ENCODE measurements at regions not wholly inside any gene's neighbourhood (a gene's known extent, or its start where the extent isn't known, plus 50 kb on each side); places are given as distances from the start of the nearest gene placed in this dataset.

DNA sequence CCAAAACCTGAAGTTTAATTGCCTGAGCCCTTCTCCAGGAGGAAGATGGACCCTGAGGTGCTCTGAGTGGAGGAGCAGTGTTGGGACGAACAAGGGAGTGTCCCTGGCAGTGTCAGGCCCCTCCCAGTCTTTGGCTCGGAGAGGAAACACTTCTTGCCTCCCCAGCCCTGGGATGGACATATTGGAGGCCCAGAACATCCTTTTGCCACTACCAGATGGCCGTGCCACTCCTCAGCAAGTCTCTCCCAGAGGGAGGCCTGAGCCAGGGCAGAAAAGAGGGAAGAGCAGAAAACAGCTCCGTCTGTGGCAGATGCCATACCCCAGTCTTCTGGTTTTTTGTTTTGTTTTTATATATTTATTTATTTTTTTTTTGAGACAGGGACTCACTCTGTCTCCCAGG is 91.5 kb upstream of the CRHR1 start:
- H3K4me2 ChIP-seq (ENCODE audit: low read depth, low read length) = no peak overlapping the region
- TF ChIP-seq EZH2 (optimal IDR thresholded peaks at IDR 0.05; ENCODE audit: low read depth, low read length) (no peak), EZH2phosphoT487 (IDR thresholded peaks at IDR 0.05; ENCODE audit: low read length) (no peak)
- TF ChIP-seq, protein P1, sequence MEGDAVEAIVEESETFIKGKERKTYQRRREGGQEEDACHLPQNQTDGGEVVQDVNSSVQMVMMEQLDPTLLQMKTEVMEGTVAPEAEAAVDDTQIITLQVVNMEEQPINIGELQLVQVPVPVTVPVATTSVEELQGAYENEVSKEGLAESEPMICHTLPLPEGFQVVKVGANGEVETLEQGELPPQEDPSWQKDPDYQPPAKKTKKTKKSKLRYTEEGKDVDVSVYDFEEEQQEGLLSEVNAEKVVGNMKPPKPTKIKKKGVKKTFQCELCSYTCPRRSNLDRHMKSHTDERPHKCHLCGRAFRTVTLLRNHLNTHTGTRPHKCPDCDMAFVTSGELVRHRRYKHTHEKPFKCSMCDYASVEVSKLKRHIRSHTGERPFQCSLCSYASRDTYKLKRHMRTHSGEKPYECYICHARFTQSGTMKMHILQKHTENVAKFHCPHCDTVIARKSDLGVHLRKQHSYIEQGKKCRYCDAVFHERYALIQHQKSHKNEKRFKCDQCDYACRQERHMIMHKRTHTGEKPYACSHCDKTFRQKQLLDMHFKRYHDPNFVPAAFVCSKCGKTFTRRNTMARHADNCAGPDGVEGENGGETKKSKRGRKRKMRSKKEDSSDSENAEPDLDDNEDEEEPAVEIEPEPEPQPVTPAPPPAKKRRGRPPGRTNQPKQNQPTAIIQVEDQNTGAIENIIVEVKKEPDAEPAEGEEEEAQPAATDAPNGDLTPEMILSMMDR (IDR thresholded peaks at IDR 0.05; ENCODE audit: low read length) = no peak
- H3K36me3 ChIP-seq (replicated peaks; ENCODE audit: insufficient read depth, low read length) = no peaks in the 10 kb centered on the region
- no peak overlapping the region for H2AFZ ChIP-seq (ENCODE audit: low read length)
- H3K27me3 ChIP-seq (replicated peaks; ENCODE audit: insufficient read depth, low read length) = peaks cover 34% of the 10 kb centered on the region
- no peaks in the 10 kb centered on the region for H3F3A ChIP-seq (ENCODE audit: insufficient read depth, low read length)
- H3K4me1 ChIP-seq (ENCODE audit: low read length) = peaks cover 7% of the 10 kb centered on the region
- H3K9me2 ChIP-seq (replicated peaks; ENCODE audit: insufficient read depth, low read length) = no peaks in the 10 kb centered on the region
- H4K20me1 ChIP-seq (ENCODE audit: insufficient read depth, low read length) = no peaks in the 10 kb centered on the region
- H3K9ac ChIP-seq (ENCODE audit: low read length) = no peak overlapping the region
- no peaks in the 10 kb centered on the region for H3K79me2 ChIP-seq (ENCODE audit: low read length)
- H3K4me3 ChIP-seq (ENCODE audit: low read length) = no peak overlapping the region
- no peaks in the 10 kb centered on the region for H3K9me3 ChIP-seq (replicated peaks; ENCODE audit: insufficient read depth, low read length)
- no peak overlapping the region for H3K27ac ChIP-seq (ENCODE audit: low read length)
- no peak for DNase-seq

DNA sequence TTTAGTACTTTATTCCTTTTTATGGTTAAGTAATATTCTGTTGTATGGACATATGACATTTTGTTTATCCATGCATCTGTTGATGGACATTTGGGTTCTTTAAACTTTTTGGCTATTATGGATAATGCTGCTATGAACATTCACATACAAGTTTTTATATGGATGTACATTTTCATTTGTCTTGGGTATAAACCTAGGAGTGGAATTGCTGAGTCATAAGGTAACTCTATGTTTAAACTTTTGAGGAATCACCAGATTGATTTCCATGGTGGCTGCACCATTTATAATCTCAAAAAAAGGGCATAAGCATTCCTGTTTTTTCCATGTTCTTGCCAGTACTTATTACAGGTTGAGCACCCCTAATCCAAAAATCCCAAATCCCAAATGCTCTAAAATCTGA is 90.3 kb upstream of the CRHR1 start:
- Histone ChIP-seq H3K4me3 (ENCODE audit: low read length) (no peak overlapping the region), H3K9me3 (replicated peaks; ENCODE audit: insufficient read depth, low read length) (no peaks in the 10 kb centered on the region), H3K27ac (ENCODE audit: low read length) (no peak overlapping the region), H3K9ac (ENCODE audit: low read length) (no peak overlapping the region), H3K4me1 (ENCODE audit: low read length) (peaks cover 7% of the 10 kb centered on the region), H3K27me3 (replicated peaks; ENCODE audit: insufficient read depth, low read length) (peaks cover 39% of the 10 kb centered on the region), H2AFZ (ENCODE audit: low read length) (no peak overlapping the region), H4K20me1 (ENCODE audit: insufficient read depth, low read length) (no peaks in the 10 kb centered on the region), H3K36me3 (replicated peaks; ENCODE audit: insufficient read depth, low read length) (no peaks in the 10 kb centered on the region), H3K9me2 (replicated peaks; ENCODE audit: insufficient read depth, low read length) (no peaks in the 10 kb centered on the region), H3F3A (ENCODE audit: insufficient read depth, low read length) (no peaks in the 10 kb centered on the region), H3K4me2 (ENCODE audit: low read depth, low read length) (no peak overlapping the region), H3K79me2 (ENCODE audit: low read length) (no peaks in the 10 kb centered on the region)
- TF ChIP-seq, protein P1 (IDR thresholded peaks at IDR 0.05; ENCODE audit: low read length) = no peak
- no peak for TF ChIP-seq EZH2phosphoT487 (IDR thresholded peaks at IDR 0.05; ENCODE audit: low read length)
- no peak for TF ChIP-seq EZH2 (optimal IDR thresholded peaks at IDR 0.05; ENCODE audit: low read depth, low read length)
- DNase-seq = no peak

DNA sequence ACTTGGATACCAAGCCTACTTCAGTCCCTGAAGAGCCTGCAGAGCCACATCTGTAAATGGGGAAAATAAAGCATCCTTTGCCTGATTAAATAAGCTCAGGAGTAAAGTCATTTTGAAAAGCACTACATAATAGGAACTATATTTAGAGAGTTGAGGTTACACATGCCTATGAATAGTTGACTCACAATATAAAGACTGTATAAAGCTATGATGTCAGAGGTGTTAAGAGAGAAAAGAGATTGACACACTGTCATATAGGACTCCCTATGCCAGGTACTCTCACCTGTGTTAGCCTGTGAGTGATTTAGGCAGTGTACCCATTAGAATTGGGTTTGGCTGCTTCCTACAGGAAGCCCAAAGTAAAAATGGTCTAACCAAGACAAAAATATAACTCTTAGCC is 87.7 kb upstream of the CRHR1 start:
- H3K27me3 ChIP-seq (replicated peaks; ENCODE audit: insufficient read depth, low read length) = peaks cover 35% of the 10 kb centered on the region
- H3K4me1 ChIP-seq (ENCODE audit: low read length) = peaks cover 7% of the 10 kb centered on the region
- DNase-seq = no peak
- H3K79me2 ChIP-seq (ENCODE audit: low read length) = no peaks in the 10 kb centered on the region
- H3K9ac ChIP-seq (ENCODE audit: low read length) = no peak overlapping the region
- H2AFZ ChIP-seq (ENCODE audit: low read length) = no peak overlapping the region
- H3K9me3 ChIP-seq (replicated peaks; ENCODE audit: insufficient read depth, low read length) = no peaks in the 10 kb centered on the region
- H3F3A ChIP-seq (ENCODE audit: insufficient read depth, low read length) = no peaks in the 10 kb centered on the region
- no peaks in the 10 kb centered on the region for H3K9me2 ChIP-seq (replicated peaks; ENCODE audit: insufficient read depth, low read length)
- H3K4me3 ChIP-seq (ENCODE audit: low read length) = no peak overlapping the region
- H3K36me3 ChIP-seq (replicated peaks; ENCODE audit: insufficient read depth, low read length) = no peaks in the 10 kb centered on the region
- H3K4me2 ChIP-seq (ENCODE audit: low read depth, low read length) = no peak overlapping the region
- no peaks in the 10 kb centered on the region for H4K20me1 ChIP-seq (ENCODE audit: insufficient read depth, low read length)
- TF ChIP-seq EZH2 (optimal IDR thresholded peaks at IDR 0.05; ENCODE audit: low read depth, low read length) (no peak), EZH2phosphoT487 (IDR thresholded peaks at IDR 0.05; ENCODE audit: low read length) (no peak)
- TF ChIP-seq, protein P1 (IDR thresholded peaks at IDR 0.05; ENCODE audit: low read length) = no peak
- no peak overlapping the region for H3K27ac ChIP-seq (ENCODE audit: low read length)

Data from MM.1S (cell line).